PFSK-1 (cell line): ENCODE measurements at regions not wholly inside any gene's neighbourhood (a gene's known extent, or its start where the extent isn't known, plus 50 kb on each side); places are given as distances from the start of the nearest gene placed in this dataset.

Source experiments
- FOXP2 ChIP-seq: optimal IDR thresholded peaks from 2 replicates; pipeline ENCODE3; 2011; ENCODE audit warnings: borderline replicate concordance, control low read depth, inconsistent platforms; ENCODE audit not compliant: insufficient read depth; ENCODE audit errors: extremely low read length, extremely low read depth
- POLR2AphosphoS5 ChIP-seq: IDR thresholded peaks from 2 replicates; pipeline ENCODE4 v1.6.1; 2012; ENCODE audit warnings: low read depth, mild to moderate bottlenecking, control low read depth, low read length, moderate library complexity
- SIN3A ChIP-seq: IDR thresholded peaks from 2 replicates; pipeline ENCODE4 v1.6.1; 2012; ENCODE audit warnings: mild to moderate bottlenecking, low read length, moderate library complexity, borderline replicate concordance; ENCODE audit not compliant: insufficient read depth
- TAF1 ChIP-seq: IDR thresholded peaks from 2 replicates; pipeline ENCODE4 v1.6.1; 2012; ENCODE audit warnings: low read length, control low read depth, borderline replicate concordance; ENCODE audit not compliant: insufficient read depth
- TF ChIP-seq, protein P1 (sequence below), 2 experiments: IDR thresholded peaks; 2 replicates each; pipeline versions ENCODE4 v1.6.1 to v1.8.0; 2011 to 2012; ENCODE audit warnings: low read depth in 2 of 2, low read length in 2 of 2, control low read depth in 1 of 2, inconsistent platforms in 1 of 2, mild to moderate bottlenecking in 1 of 2, moderate library complexity in 1 of 2; ENCODE audit not compliant: insufficient read depth in 1 of 2

DNA sequence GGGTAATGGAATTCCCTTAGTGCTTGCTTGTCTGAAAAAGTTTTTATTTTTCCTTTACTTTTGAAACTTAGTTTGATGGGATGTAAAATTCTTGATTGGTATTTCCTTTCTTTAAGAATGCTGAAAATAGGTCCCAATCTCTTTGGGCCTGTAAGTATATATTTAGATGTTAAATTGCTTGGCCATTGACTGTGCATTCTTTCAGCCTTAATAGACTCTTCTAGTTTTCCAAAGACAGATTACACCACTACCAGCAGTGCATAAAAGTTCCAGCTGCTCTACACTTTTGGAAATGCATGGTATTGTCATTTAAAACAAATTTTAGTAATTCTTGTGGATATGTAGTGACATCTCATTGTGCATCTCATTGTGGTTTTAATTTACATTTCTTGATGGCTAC lies 464.8 kb upstream of the USP24 start:
- TF ChIP-seq, protein P1, sequence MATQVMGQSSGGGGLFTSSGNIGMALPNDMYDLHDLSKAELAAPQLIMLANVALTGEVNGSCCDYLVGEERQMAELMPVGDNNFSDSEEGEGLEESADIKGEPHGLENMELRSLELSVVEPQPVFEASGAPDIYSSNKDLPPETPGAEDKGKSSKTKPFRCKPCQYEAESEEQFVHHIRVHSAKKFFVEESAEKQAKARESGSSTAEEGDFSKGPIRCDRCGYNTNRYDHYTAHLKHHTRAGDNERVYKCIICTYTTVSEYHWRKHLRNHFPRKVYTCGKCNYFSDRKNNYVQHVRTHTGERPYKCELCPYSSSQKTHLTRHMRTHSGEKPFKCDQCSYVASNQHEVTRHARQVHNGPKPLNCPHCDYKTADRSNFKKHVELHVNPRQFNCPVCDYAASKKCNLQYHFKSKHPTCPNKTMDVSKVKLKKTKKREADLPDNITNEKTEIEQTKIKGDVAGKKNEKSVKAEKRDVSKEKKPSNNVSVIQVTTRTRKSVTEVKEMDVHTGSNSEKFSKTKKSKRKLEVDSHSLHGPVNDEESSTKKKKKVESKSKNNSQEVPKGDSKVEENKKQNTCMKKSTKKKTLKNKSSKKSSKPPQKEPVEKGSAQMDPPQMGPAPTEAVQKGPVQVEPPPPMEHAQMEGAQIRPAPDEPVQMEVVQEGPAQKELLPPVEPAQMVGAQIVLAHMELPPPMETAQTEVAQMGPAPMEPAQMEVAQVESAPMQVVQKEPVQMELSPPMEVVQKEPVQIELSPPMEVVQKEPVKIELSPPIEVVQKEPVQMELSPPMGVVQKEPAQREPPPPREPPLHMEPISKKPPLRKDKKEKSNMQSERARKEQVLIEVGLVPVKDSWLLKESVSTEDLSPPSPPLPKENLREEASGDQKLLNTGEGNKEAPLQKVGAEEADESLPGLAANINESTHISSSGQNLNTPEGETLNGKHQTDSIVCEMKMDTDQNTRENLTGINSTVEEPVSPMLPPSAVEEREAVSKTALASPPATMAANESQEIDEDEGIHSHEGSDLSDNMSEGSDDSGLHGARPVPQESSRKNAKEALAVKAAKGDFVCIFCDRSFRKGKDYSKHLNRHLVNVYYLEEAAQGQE (IDR thresholded peaks at IDR 0.05; ENCODE audit: insufficient read depth in 1 of 2, low read depth in 2 of 2, low read length in 2 of 2), result no peak
- no peak for TF ChIP-seq POLR2AphosphoS5
- TF ChIP-seq TAF1, result no peak
- no peak for TF ChIP-seq SIN3A
- no peak for TF ChIP-seq FOXP2

DNA sequence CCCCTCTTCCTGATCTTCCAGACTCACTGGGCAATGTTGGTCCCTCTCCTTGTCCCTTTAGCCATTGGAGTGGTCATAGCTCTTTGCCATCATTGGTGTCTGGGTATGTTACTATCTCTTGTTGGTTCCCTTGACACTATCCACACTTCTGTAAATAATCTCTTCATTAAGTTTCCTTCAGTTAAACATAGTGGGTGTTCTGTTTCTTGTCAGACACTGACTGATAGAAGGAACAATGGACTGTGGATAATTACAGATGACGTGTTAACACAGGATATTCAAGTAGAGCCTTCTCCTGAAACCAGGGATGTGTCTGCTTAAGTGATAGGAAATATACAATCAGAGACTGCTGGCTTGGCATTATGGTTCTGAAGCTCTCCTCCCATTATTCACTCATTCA lies 458.3 kb upstream of the USP24 start:
- TF ChIP-seq TAF1 (no peak), SIN3A (no peak), POLR2AphosphoS5 (0 out of 2 replicates have a peak, but pooled peaks have one; percentile 27), FOXP2 (no peak)
- TF ChIP-seq, protein P1 (IDR thresholded peaks at IDR 0.05; ENCODE audit: insufficient read depth in 1 of 2, low read depth in 2 of 2, low read length in 2 of 2), result no peak

DNA sequence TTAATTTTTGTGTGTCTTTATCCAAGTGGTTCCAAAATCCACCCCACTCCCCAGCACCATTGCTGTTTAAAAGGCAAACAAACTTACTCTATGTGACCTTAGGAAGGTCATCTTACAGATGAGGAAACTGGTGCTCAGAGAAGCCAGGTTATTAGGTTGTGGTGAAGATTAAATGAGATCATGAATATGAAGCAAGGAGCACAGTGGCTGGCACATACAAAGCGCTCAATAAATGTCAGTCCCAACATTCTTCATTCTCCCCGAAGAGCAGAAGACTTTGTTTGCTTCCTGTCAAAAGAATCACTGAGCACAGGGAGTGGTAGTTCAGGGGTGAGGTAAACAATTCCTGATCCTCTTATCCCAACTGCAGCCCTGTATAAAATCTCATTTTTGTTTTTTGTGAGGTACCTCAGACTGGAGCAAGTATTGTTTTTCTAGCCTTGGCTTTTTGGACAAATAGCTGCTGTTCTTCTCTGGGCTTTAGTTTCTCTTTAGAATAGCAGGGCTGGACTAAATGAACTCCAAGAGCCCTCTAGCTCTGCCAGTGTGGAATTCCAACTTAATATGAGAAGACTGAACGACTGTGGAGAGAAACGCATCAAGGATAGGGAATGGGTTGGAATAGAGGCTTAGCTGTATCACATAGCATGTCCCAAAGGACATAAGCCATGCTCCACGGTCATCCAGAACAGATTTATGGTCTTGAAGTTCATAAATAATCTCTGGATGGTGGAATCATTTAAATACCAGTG lies 455.3 kb upstream of the USP24 start:
- TF ChIP-seq POLR2AphosphoS5, result no peak
- TF ChIP-seq SIN3A, result no peak
- TF ChIP-seq FOXP2, result no peak
- TF ChIP-seq TAF1, result no peak
- TF ChIP-seq, protein P1 (IDR thresholded peaks at IDR 0.05; ENCODE audit: insufficient read depth in 1 of 2, low read depth in 2 of 2, low read length in 2 of 2), result no peak

DNA sequence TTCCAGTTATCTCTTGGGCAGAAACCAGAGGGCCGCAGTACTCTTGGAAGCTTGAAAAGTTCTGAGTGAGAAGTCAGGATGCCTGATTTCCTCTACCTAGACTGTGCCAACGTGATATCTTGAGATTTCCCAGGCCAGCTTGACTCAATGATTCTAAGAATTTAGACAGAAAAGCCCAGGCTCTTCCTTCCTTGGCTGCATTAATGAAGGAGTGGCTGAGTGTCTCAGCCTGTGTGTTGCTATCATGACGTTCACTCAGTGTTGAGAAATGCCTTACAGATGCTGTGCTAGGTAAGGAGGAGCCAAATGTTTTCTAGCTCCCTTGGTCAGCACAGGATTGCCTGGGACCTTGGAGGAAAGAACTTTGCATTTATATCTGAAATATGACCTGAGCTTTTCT lies 454.1 kb upstream of the USP24 start:
- TF ChIP-seq SIN3A, result no peak
- no peak for TF ChIP-seq POLR2AphosphoS5
- TF ChIP-seq TAF1, result no peak
- TF ChIP-seq, protein P1 (IDR thresholded peaks at IDR 0.05; ENCODE audit: insufficient read depth in 1 of 2, low read depth in 2 of 2, low read length in 2 of 2), result no peak
- TF ChIP-seq FOXP2, result no peak

DNA sequence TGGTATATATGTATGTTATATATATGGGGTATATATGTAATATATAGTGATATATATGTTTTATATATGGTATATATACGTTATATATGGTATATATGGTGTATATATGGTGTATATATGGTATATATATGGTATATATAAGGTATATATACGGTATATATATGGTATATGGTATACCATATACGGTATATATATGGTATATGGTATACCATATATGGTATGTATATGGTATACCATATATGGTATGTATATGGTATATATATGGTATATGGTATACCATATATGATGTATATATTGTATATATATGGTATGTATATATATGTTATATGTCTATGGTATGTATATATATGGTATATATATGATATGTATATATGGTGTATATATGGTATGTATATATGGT lies 447.7 kb upstream of the USP24 start:
- no peak for TF ChIP-seq TAF1
- no peak for TF ChIP-seq SIN3A
- no peak for TF ChIP-seq POLR2AphosphoS5
- TF ChIP-seq, protein P1 (IDR thresholded peaks at IDR 0.05; ENCODE audit: insufficient read depth in 1 of 2, low read depth in 2 of 2, low read length in 2 of 2), result no peak
- TF ChIP-seq FOXP2, result no peak
